GM21737 (cell line): ENCODE measurements at regions not wholly inside any gene's neighbourhood (a gene's known extent, or its start where the extent isn't known, plus 50 kb on each side); places are given as distances from the start of the nearest gene placed in this dataset.
"Not testable (repeated sequence)": the region's sequence is repeated elsewhere in the genome, so short reads cannot be mapped to it uniquely, and the experiment has no call there.

ENCODE experiments used
- ATAC-seq: cut with Tn5 transposase; IDR thresholded peaks from one replicate; pipeline ENCODE4 v1.9.1; 2021; ENCODE audit warnings: mild to moderate bottlenecking, moderate library complexity; ENCODE audit not compliant: unreplicated experiment

GRCh38 chr6:92000112-92000511 lies 1413.2 kb upstream of the MAP3K7 start:
- no peak for ATAC-seq

- ATAC-seq, result no peak
Observed at GRCh38 chr6:91994787-91995186, 1407.9 kb upstream of the MAP3K7 start.

GRCh38 chr6:91982559-91982958 lies 1395.7 kb upstream of the MAP3K7 start:
- no peak for ATAC-seq

- no peak for ATAC-seq
Observed at GRCh38 chr6:91976797-91977196, 1389.9 kb upstream of the MAP3K7 start.

GRCh38 chr6:91970700-91971099 lies 1383.8 kb upstream of the MAP3K7 start:
- ATAC-seq, result no peak

GRCh38 chr6:91965872-91966271 lies 1379.0 kb upstream of the MAP3K7 start:
- no peak for ATAC-seq

- ATAC-seq, result no peak
Observed at GRCh38 chr6:91961671-91962070, 1374.8 kb upstream of the MAP3K7 start.

- ATAC-seq, result no peak
Observed at GRCh38 chr6:91961236-91961635, 1374.4 kb upstream of the MAP3K7 start.

GRCh38 chr6:91941838-91942237 lies 1355.0 kb upstream of the MAP3K7 start:
- ATAC-seq, result no peak

GRCh38 chr6:91940801-91941200 lies 1353.9 kb upstream of the MAP3K7 start:
- ATAC-seq, result no peak

GRCh38 chr6:91926827-91927226 lies 1340.0 kb upstream of the MAP3K7 start:
- ATAC-seq, result no peak

- ATAC-seq, result no peak
Observed at GRCh38 chr6:91926361-91926760, 1339.5 kb upstream of the MAP3K7 start.

GRCh38 chr6:91911945-91912344 lies 1325.1 kb upstream of the MAP3K7 start:
- no peak for ATAC-seq

- no peak for ATAC-seq
Observed at GRCh38 chr6:91904586-91905164, 1317.8 kb upstream of the MAP3K7 start.

- ATAC-seq, result no peak
Observed at GRCh38 chr6:91895599-91896285, 1308.9 kb upstream of the MAP3K7 start.

- no peak for ATAC-seq
Observed at GRCh38 chr6:91886183-91886795, 1299.4 kb upstream of the MAP3K7 start.

- ATAC-seq, result not testable (repeated sequence)
Observed at GRCh38 chr6:91881791-91882190, 1294.9 kb upstream of the MAP3K7 start.

- no peak for ATAC-seq
Observed at GRCh38 chr6:91879386-91879995, 1292.6 kb upstream of the MAP3K7 start.

GRCh38 chr6:91877994-91878393 lies 1291.1 kb upstream of the MAP3K7 start:
- no peak for ATAC-seq

- no peak for ATAC-seq
Observed at GRCh38 chr6:91874971-91875370, 1288.1 kb upstream of the MAP3K7 start.

GRCh38 chr6:91868539-91869202 lies 1281.8 kb upstream of the MAP3K7 start:
- ATAC-seq, result no peak
